NCI-H82 (cell line): ENCODE measurements at regions not wholly inside any gene's neighbourhood (a gene's known extent, or its start where the extent isn't known, plus 50 kb on each side); places are given as distances from the start of the nearest gene placed in this dataset.

Experiments used
- DNase-seq: peaks from one replicate; lab custom pipeline; 2025; lab: John Stamatoyannopoulos, UW

DNA sequence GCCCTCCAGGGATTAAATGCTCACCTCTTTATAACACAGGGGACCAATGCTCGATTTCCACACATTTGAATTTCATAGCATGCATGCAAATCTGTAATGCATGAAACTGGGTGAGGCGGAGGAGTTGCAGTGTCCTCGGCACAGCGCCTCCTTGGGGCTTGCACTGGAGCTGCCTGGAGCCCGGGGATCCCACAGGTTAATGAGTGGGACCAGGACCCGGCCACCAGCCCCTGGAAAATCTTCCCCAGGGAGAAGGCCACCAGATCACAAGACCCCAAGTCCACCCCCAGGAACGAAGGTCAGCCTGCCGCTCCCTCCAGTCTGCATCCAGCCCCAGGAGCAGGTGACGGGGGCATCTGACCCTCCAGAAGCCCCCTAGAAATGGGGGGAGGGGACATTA is 119.1 kb downstream of the MN1 start:
- DNase-seq = peak; percentile 10

DNA sequence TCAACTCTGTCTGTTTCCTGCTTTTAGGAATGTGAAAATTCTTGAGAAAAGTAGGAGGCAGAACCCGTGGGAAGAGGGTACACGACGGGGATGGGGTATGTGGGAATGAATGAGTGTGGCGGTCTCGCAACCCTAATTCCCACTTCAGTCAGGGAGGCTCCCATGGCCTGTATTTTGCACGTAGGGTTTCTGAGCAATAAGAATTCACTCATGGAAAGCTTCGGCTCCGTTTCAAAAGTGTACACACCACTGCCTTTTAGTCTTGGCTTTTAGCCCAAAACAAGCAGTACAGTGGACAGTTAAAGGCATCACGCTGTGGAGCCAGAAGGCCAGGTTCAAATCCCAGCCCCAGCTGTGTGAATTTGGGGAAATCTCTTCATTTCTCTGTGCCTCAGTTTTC is 116.7 kb downstream of the MN1 start:
- DNase-seq = no peak

DNA sequence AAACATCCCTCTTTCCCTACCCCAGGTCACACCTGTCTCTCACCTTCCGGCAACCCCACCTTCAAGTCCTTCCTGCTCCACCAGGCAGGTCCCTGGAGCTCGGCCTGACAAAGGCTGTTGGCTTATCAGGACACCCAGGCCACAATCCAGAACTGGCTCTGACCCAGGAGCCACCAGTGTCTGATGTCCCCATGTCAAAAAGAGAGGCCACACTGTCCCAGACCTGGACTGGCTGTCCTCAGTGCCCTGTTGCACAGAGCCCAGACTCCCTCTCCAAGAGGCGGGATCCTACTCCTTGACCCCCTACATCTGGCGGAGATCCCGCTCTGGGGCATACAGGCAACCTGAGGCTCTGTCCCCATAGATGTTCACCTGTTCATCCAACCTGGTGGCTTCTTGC is 116.0 kb downstream of the MN1 start:
- DNase-seq = no peak

DNA sequence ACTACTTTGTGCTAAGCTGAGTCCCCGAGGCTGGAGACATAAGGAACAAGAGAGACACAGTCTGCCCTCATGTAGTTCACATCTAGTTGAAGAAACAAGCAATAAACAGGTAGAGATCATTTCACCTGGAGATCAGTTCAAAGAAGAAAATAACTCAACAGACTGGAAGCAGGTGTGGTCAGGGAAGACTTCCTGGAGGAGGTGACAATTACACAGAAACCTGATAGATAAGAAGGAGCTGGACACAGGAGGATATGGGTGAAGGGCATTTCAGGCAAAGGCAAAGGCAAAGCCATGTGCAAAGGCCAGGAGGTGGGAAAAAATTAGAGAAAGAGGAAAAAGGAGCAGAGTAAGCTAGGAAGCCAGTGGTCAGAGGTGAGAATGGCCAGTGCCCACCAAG is 115.6 kb downstream of the MN1 start:
- no peak for DNase-seq

DNA sequence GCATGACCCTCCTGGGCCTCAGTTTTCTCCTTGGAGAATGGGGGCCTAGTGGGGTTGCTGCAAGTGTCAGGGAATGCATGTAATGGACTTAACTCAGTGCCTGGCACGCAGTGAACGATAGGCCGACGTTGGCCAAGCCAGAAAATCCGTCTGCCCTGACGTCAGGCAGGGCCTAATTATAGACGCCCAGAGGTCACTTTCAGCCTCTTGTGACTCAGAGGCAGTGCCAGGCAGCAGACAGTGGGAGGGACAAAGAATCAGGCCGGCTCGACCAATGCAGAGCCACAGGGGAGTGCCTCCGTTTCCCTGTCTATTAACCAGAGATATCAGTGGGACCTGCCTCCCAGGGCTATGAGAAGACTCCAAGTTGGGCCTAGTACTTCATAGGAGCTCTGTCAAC is 115.0 kb downstream of the MN1 start:
- no peak for DNase-seq

DNA sequence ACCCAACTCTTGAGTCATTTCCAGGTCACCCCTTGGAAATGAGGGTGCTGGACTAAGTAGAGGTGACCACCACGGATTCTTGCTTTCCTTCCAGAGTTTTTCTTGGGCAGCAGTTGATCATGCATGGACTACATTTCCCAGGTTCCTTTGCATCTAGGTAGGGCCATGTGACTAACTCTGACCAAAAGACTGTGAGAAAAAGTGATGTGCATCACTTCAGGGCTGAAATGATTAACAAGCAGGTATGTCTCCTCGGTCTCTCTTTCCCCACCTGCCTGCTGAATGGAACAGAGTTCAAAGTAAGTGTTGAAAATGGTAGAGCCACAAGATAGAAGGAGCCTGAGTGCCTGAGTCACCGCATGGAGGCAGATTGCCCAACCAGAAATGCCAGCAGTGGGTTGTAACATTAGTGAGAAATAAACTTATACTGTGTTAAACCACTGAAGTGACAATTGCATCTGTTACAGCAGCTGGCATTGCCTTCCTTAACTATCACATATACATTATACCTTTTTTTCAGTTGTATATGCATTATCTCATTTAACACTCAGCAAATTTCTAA is 113.5 kb downstream of the MN1 start:
- peak; percentile 5 for DNase-seq

DNA sequence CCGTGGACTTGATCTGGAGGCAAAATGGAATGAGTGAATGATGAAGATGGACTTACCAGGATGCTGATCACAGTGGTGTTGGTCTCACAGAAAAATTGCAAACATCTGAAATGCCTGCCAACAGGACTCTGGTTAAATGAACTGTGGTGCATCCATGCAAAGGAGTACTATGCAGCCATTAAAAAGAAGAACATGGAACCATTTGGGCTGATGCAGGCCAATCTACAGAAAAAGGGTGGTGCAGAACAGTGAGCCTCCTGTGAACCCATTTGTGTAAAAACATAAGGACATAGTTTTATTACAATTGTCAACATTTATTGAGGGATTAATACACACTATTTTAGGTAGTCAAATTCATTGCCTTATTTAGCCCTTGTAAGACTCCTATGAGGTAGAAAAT is 111.9 kb downstream of the MN1 start:
- no peak for DNase-seq

DNA sequence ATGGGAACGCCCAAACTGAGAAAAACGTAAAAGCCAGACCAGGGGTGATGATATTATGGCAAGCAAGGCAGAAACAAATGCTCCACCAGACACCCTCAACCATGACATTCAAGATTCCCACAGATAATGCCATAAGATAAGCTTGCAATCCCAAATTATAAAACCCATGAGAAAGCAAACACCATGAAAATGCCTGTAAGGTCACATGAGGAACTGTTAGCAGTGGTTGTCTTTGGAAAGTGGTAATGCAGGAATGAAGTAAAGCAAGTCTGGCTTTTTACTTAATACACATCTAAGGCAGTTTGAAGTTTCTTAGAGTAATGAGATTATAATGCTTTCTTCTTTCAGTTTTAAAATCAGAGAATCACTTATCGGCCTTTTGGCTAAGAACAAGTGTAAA is 111.0 kb downstream of the MN1 start:
- no peak for DNase-seq

DNA sequence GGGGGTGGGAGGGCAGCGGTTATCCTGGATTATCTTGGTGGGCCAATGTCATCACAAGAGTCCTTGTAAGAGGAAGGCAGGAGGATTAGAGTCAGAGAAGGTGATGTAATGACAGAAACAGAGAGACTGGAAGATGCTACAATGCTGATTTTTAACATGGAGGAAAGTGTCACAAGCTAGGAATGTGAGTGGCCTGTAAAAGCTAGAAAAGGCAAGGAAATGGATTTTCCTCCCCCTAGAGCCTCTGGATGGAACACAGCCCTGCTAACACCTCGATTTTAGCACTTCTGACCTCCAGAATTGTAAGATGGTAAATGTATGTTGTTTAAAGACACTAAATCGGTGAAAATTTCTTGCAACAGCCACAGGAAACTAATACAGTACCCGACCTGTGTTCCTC is 109.3 kb downstream of the MN1 start:
- DNase-seq = no peak

DNA sequence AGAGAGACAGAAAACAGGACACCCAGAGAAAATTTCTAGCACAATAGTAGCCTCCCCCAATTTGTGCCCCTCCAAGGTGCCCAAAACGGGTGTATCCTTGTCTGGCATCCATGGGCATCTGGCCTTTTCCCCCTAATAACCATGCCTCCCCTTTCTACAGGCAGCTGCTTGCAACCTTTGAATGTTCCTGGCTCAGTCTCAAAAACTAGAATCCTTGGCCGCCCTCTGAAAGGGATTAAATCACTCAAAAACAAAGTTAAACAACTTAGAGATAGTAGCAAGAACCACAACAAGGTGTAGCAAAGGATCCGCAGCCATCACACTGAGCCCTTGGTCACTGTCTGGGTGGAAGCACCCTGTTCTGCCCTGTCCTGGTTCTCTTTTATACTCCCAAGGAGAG is 105.6 kb downstream of the MN1 start:
- no peak for DNase-seq

DNA sequence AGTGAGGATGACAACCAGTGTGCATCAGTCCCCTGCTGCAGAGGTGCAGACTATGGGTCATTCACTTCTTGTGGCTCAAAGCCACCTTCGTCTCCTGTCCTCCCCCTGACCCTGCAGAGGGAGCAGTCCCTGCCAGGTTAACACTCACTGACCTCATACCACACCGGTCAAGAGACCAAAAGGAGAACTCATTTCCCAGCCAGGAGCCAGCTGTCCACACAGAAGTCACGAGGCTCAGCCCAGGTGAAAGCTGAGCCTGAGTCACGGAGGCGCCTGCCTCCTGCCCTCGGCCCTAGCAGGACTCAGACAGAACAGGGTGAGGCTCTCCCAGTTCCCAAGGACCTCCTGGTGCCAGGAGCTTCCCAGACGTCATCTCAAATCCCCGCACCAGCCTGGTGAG is 103.7 kb downstream of the MN1 start:
- no peak for DNase-seq
